Left colon (tissue), 2 donors: ENCODE measurements at regions not wholly inside any gene's neighbourhood (a gene's known extent, or its start where the extent isn't known, plus 50 kb on each side); places are given as distances from the start of the nearest gene placed in this dataset.

ENCODE experiments used
- ATAC-seq: fragments of 200-7000 bp; cut with Tn5 transposase; one replicate; pipeline ENCODE4 v1.9.1; 2020; ENCODE audit warnings: mild to moderate bottlenecking, moderate library complexity
- DNase-seq, 2 donors: peaks; one replicate each; pipeline ENCODE4 v3.0.0-alpha.2; 2020
- intact Hi-C, 2 donors: fragments of 100-400 bp; cut with DNase I in 1 of 2; cut with micrococcal nuclease in 1 of 2; formaldehyde crosslinking; loops; one replicate each; pipeline versions ENCODE4 v1.11.2 to v1.14.0; 2022; cut with DNase I, micrococcal nuclease
- donor health status: DM: no; HTN: no; CAD: no.
- donor health status: DM: yes; HTN: yes; CAD: no.

DNA sequence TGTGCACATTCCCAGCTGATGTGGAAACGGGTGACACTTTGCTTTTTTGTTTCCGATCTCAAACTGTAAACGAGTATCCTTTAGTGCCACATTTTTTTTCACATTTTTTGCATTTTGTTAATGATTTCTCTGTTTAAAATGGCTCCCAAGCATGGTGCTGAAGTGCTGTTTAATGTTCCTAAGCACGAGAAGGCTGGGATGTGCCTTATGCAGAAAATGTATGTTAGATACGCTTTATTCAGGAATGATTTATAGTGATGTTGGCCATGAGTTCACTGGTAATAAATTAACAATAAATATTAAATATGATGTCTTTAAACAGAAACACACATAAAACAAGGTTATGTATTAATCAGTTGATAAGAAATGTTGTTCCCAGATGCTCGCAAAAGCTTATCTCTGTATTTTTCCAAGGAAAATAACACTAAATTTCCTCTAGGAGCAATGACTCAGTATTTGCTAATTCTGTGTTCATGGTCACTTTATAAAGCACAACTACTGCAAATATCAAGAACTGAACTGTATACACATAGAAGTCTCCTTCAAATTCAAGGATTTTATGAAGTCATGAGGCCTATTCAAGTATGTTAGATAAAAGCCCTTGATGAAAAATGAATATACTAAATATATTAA, 305.9 kb upstream of the SMIM30 start:
- DNase-seq (no peak), ATAC-seq (no peak)
- intact Hi-C loops: loop anchor here in 1 of 2 donors (5.0 to 10.0 kb wide), 2 partner anchors 400 to 872 kb away; no protein-coding TSS in a partner anchor

- DNase-seq (peak; percentile 61 to 88), ATAC-seq (peak; percentile 92)
- intact Hi-C loops: loop anchor here in 1 of 2 donors (5.0 to 10.0 kb wide), 2 partner anchors 397 to 870 kb away; no protein-coding TSS in a partner anchor
These were observed 303.5 kb upstream of the SMIM30 start for GRCh38 chr7:113421696-113422330.

GRCh38 chr7:113414401-113415035, 296.2 kb upstream of the SMIM30 start:
- intact Hi-C loops: no loop called here
- DNase-seq: no peak
- no peak for ATAC-seq

- ATAC-seq: no peak
- DNase-seq: no peak
- intact Hi-C loops: no loop called here
These were observed 294.1 kb upstream of the SMIM30 start for GRCh38 chr7:113412410-113412809.

- ATAC-seq (no peak), DNase-seq (no peak)
- intact Hi-C loops: no loop called here
These were observed 292.4 kb upstream of the SMIM30 start for GRCh38 chr7:113410796-113411195.

- DNase-seq (no peak), ATAC-seq (no peak)
- intact Hi-C loops: no loop called here
These were observed 290.6 kb upstream of the SMIM30 start for GRCh38 chr7:113408999-113409398.

DNA sequence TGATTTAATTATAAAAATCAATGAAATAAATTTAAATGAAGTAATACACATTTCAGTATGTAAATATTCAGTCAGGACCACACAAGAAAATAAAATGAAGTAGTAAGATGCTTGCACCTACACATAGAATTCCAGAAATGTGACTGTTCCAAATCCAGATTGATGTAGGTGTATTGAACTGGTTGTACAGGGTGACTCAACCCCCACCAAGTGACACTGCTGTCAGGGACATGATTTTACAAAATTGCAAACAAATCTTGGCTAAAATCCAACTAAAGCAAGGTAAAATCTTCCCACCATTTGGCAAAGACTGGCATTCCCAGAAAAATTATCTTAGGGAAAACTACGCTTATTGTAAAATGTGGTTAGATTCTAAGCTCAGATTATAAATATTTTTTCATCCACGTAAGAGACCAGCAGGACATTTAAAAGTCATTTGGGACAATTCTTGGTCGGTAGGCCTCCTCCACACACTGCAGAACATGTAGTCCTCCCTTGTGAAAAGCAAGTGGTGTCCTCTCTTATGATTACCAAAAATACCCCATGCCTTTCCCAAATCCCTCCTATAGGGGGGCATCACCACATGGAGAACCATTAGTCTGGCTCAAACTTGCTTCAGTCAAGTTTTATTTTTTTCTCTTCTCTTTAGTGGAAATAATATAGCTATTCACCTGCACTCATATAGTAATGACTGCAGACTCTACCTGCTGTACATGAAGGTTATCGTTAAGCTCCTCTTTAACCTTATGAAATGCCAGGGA, 287.1 kb upstream of the SMIM30 start:
- intact Hi-C loops: no loop called here
- no peak for DNase-seq
- ATAC-seq: no peak

GRCh38 chr7:113404245-113404644, 285.9 kb upstream of the SMIM30 start:
- DNase-seq (no peak), ATAC-seq (no peak)
- intact Hi-C loops: no loop called here

- no peak for DNase-seq
- no peak for ATAC-seq
- intact Hi-C loops: no loop called here
These were observed 284.1 kb upstream of the SMIM30 start for GRCh38 chr7:113402482-113402881.

DNA sequence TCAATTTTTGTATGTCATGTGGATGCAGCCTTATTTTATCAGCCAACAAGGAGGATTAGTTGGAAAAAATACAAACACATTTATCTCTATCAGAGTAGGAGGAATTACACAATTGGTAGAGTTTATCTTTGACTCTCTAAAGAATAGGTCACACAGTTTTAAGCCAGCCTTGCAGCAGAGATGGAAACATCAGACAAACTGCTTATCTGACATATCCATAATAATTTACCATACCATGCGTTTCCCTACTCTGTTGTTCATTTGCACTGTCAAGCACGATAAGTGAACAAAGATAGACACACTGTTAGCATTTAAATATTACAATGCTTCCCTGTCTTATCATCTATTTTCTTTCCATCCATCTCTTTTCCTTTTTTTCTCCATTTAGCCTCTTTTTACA, 283.7 kb upstream of the SMIM30 start:
- ATAC-seq: no peak
- intact Hi-C loops: no loop called here
- no peak for DNase-seq

GRCh38 chr7:113394856-113395255, 276.5 kb upstream of the SMIM30 start:
- no peak for ATAC-seq
- intact Hi-C loops: no loop called here

DNA sequence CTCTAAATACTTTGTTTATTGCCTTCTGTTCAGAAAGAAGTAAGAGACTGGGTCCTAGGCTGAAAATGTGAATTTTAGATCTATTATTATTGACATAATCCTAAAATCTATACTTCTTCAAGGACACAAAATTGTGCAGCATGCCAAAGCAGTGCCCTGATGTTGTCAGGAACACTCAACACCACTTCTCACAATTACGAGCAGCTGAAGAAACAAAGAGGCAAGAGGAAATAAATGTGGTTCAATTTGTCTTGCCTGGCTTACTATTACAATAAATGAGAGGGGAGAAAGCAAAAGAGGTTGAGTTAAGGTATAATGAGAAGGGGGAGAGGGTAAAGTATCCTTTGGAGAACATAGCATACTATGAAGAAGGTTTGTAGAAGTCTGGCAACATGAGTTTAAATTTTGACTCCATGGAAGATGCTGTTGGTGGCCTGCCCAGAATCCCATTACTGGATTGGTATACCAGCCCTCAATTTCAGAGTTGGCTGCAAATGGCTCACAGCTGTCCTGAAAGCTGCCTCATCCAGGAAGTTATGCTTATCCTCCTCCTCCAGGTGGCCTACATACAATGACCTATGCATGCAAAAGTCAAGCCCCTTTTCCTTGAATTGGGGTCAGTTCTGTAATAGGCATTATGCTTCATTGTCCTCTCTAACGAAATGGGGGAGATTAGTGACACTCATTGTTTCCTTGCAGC, 274.6 kb upstream of the SMIM30 start:
- no peak for DNase-seq
- no peak for ATAC-seq
- intact Hi-C loops: no loop called here

More at GRCh38 chr7:113394856-113395255, 276.5 kb upstream of the SMIM30 start:
- no peak for DNase-seq

DNA sequence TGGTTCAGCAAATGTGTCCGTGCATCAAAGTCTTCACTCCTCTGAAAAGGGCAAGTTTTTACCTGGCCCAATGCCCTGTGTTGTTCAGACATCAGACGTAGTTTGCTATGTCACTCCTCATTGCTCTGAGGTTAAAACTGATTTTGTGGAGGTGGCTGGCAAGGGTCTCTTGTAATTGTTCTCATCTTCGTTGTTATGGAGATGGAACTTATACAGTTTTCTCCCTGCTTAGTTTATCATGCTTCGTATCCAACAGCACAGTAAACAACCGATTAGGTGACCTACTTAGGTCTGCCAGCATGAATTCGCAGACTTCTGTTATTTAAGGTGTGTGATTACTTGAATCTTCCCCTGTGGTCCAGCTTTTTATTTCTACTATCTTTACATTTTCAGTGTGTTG, 274.1 kb upstream of the SMIM30 start:
- intact Hi-C loops: no loop called here
- ATAC-seq (no peak), DNase-seq (no peak)

DNA sequence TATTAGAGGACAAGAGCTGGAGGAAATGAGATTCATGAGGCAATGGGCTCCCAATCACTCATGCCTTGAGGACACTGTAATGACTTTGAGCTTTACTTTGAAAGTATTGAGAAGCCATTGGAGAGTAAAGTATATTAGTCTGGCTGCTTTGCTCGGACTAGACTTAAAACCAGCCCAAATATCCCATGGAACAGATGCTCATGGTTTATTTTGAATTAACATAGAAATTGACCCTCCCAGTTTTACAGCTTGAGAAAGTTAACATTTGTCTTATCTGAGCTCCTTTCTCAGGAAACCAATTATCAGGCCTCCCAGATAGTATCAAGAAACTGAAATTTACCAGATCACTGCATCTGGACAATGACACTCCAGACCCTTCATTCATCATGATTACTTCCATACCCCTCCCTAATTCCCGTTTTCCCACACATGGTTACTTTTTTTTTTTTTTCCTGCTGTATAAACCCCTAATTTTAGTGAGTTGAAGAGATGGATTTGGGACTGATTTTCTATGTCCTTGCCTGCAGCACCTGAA, 270.8 kb upstream of the SMIM30 start:
- intact Hi-C loops: no loop called here
- ATAC-seq (no peak), DNase-seq (no peak)

- intact Hi-C loops: no loop called here
- DNase-seq: no peak
- no peak for ATAC-seq
These were observed 265.3 kb upstream of the SMIM30 start for GRCh38 chr7:113383638-113384037.

DNA sequence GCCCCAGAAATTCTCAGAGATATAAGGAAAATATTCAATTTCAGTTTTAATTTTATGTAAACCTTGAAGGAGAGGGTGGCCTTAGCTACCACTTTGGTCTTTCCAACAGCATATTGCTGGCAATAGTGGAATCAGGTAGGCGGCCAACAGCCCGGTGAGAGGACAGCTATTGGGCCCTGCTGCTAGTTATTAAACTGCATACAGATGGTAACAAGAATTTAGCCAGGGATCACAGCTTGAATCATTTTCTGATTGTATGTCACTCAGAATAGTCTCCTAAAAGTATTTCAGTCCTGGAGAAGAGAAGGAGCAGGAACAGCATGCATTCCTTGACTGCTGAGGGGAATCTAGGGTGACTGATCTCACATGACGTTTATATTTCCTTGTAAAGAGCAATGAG, 261.4 kb upstream of the SMIM30 start:
- intact Hi-C loops: no loop called here
- ATAC-seq (no peak), DNase-seq (no peak)

DNA sequence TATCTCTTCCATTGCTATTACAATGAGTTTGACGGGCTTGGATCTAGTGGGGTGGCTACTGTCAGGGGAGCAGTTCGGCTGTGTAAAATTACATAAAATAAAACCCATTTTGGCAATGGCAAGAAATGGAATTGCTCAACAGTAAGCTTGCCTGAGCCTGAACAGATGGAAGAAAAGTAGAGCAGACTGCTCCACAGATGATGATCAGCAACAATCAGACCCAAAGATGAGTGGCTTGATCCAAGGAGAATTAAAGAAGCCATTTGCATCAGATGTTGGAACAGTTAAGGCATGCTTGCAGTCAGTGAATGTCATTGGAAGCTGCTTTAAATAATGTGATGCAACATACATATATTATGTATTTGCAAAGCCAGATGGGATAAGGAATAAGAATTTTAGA, 256.6 kb upstream of the SMIM30 start:
- no peak for ATAC-seq
- intact Hi-C loops: no loop called here
- DNase-seq: no peak

GRCh38 chr7:113373863-113374262, 255.5 kb upstream of the SMIM30 start:
- ATAC-seq (no peak), DNase-seq (no peak)
- intact Hi-C loops: no loop called here
